Astrocyte (in vitro differentiated cells and primary cell): ENCODE measurements at regions not wholly inside any gene's neighbourhood (a gene's known extent, or its start where the extent isn't known, plus 50 kb on each side); places are given as distances from the start of the nearest gene placed in this dataset.

Experiments used
- DNase-seq: peaks from one replicate; pipeline ENCODE4 v3.0.0-alpha.2; 2010; ENCODE audit warnings: low read depth
- FAIRE-seq: peaks from 2 replicates; lab custom pipeline; 2011; peaks lifted over from hg19 to GRCh38; lab: Jason Lieb, UNC
- H2AFZ ChIP-seq: 2 replicates; pipeline ENCODE4 v1.6.0; 2012; ENCODE audit warnings: low read depth, low read length, inconsistent platforms
- H3K27ac ChIP-seq: 2 replicates; pipeline ENCODE4 v1.5.1; 2011; ENCODE audit warnings: low read depth, low read length, inconsistent platforms
- H3K27me3 ChIP-seq: 2 replicates; pipeline ENCODE4 v1.6.0; 2011; ENCODE audit warnings: low read length, inconsistent platforms; ENCODE audit not compliant: insufficient read depth
- H3K36me3 ChIP-seq: 2 replicates; pipeline ENCODE4 v1.5.1; 2011; ENCODE audit warnings: low read length, inconsistent platforms; ENCODE audit not compliant: insufficient read depth
- H3K4me1 ChIP-seq: 2 replicates; pipeline ENCODE4 v1.5.1; 2011; ENCODE audit warnings: low read length, inconsistent platforms; ENCODE audit not compliant: insufficient read depth
- H3K4me2 ChIP-seq: 2 replicates; pipeline ENCODE4 v1.6.0; 2012; ENCODE audit warnings: low read length, inconsistent platforms
- H3K4me3 ChIP-seq: 2 replicates; pipeline ENCODE4 v1.5.1; 2011; ENCODE audit warnings: low read depth, mild to moderate bottlenecking, low read length, inconsistent platforms; ENCODE audit not compliant: insufficient read depth
- H3K79me2 ChIP-seq: 2 replicates; pipeline ENCODE4 v1.6.0; 2012; ENCODE audit warnings: mild to moderate bottlenecking, low read length, inconsistent platforms; ENCODE audit not compliant: insufficient read depth
- H3K9ac ChIP-seq: 2 replicates; pipeline ENCODE4 v1.6.0; 2012; ENCODE audit warnings: mild to moderate bottlenecking, low read length, inconsistent platforms
- H3K9me3 ChIP-seq: 2 replicates; pipeline ENCODE4 v1.5.1; 2012; ENCODE audit warnings: low read depth, mild to moderate bottlenecking, low read length, inconsistent platforms; ENCODE audit not compliant: insufficient read depth
- H4K20me1 ChIP-seq: 2 replicates; pipeline ENCODE4 v1.6.0; 2012; ENCODE audit warnings: low read length, inconsistent platforms; ENCODE audit not compliant: insufficient read depth
- H3K27ac Mint-ChIP-seq: one replicate; pipeline ENCODE4 v1.8.0; 2021; ENCODE audit warnings: mild to moderate bottlenecking, mixed read lengths; ENCODE audit not compliant: unreplicated experiment
- H3K27me3 Mint-ChIP-seq: one replicate; pipeline ENCODE4 v1.8.0; 2021; ENCODE audit warnings: low read depth, mixed read lengths; ENCODE audit not compliant: unreplicated experiment
- H3K36me3 Mint-ChIP-seq: one replicate; pipeline ENCODE4 v1.8.0; 2021; ENCODE audit warnings: low read depth, mixed read lengths; ENCODE audit not compliant: unreplicated experiment
- H3K4me1 Mint-ChIP-seq: one replicate; pipeline ENCODE4 v1.8.0; 2021; ENCODE audit warnings: low read depth, mixed read lengths; ENCODE audit not compliant: unreplicated experiment
- H3K4me3 Mint-ChIP-seq: one replicate; pipeline ENCODE4 v1.8.0; 2021; ENCODE audit warnings: mild to moderate bottlenecking, moderate library complexity, mixed read lengths; ENCODE audit not compliant: unreplicated experiment
- H3K9me3 Mint-ChIP-seq: one replicate; pipeline ENCODE4 v1.8.0; 2021; ENCODE audit warnings: mild to moderate bottlenecking, mixed read lengths; ENCODE audit not compliant: unreplicated experiment
- EZH2 ChIP-seq: IDR thresholded peaks from 2 replicates; pipeline ENCODE4 v1.6.1; 2012; ENCODE audit warnings: mild to moderate bottlenecking, low read length, inconsistent platforms; ENCODE audit not compliant: insufficient read depth
- TF ChIP-seq, protein P1 (sequence below): IDR thresholded peaks from 2 replicates; pipeline ENCODE4 v1.5.1; 2011; ENCODE audit warnings: low read depth, mild to moderate bottlenecking, inconsistent platforms, low read length, moderate library complexity; ENCODE audit not compliant: insufficient read depth

DNA sequence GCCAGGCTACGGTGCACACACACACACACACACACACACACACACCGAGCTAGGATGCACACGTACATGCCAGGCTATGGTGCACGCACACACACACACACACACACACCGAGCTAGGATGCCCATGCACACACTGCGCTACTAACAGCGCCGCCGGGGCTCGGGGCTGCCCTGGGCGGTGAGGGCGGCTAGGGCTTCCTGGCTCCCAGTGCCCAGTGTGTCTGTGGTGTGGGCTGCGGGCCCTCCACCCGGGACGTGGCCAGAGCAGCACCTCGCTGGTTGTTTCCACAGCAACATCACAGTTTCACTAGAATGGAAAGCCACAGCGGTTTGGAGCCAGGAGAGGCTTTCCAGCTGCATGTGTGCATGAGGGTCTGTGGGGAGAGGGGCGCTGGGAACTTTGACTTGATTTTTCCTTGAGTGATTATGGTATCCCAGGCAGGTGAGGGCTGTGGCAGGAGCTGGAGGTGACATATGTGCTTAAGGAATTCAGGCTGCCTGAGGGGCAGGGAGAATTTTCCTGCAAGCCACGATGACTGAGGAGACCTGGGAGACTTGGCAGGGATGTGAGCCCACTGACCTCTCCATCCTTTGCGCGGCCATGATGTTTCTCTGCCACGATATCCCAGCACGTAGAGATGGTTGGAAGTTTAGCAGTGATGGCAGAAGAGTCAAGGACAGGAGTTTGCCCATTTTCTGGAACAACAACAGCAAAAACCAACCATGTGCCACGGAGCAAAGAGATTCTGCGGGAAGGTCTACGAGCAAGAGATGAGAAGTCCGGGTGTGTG lies 195.9 kb downstream of the SNX19 start:
- Histone ChIP-seq H3K9me3 (no peaks in the 10 kb centered on the region), H3K36me3 (no peaks in the 10 kb centered on the region), H3K27ac (no peak overlapping the region), H4K20me1 (no peaks in the 10 kb centered on the region), H3K9ac (peak overlapping the region; percentile 20), H2AFZ (no peak overlapping the region), H3K79me2 (no peaks in the 10 kb centered on the region), H3K4me3 (no peak overlapping the region), H3K4me2 (peak overlapping the region; percentile 80), H3K4me1 (peaks cover 28% of the 10 kb centered on the region), H3K27me3 (no peaks in the 10 kb centered on the region)
- no peaks in the 10 kb centered on the region for H3K36me3 Mint-ChIP-seq
- peaks cover 31% of the 10 kb centered on the region for H3K4me1 Mint-ChIP-seq
- no peak overlapping the region for H3K4me3 Mint-ChIP-seq
- H3K27ac Mint-ChIP-seq: peak overlapping the region; percentile 6
- peaks cover 3% of the 10 kb centered on the region for H3K9me3 Mint-ChIP-seq
- TF ChIP-seq EZH2: no peak
- TF ChIP-seq, protein P1, sequence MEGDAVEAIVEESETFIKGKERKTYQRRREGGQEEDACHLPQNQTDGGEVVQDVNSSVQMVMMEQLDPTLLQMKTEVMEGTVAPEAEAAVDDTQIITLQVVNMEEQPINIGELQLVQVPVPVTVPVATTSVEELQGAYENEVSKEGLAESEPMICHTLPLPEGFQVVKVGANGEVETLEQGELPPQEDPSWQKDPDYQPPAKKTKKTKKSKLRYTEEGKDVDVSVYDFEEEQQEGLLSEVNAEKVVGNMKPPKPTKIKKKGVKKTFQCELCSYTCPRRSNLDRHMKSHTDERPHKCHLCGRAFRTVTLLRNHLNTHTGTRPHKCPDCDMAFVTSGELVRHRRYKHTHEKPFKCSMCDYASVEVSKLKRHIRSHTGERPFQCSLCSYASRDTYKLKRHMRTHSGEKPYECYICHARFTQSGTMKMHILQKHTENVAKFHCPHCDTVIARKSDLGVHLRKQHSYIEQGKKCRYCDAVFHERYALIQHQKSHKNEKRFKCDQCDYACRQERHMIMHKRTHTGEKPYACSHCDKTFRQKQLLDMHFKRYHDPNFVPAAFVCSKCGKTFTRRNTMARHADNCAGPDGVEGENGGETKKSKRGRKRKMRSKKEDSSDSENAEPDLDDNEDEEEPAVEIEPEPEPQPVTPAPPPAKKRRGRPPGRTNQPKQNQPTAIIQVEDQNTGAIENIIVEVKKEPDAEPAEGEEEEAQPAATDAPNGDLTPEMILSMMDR: no peak
- DNase-seq: peak; percentile 40
- H3K27me3 Mint-ChIP-seq: peaks cover 12% of the 10 kb centered on the region
- no peak for FAIRE-seq

DNA sequence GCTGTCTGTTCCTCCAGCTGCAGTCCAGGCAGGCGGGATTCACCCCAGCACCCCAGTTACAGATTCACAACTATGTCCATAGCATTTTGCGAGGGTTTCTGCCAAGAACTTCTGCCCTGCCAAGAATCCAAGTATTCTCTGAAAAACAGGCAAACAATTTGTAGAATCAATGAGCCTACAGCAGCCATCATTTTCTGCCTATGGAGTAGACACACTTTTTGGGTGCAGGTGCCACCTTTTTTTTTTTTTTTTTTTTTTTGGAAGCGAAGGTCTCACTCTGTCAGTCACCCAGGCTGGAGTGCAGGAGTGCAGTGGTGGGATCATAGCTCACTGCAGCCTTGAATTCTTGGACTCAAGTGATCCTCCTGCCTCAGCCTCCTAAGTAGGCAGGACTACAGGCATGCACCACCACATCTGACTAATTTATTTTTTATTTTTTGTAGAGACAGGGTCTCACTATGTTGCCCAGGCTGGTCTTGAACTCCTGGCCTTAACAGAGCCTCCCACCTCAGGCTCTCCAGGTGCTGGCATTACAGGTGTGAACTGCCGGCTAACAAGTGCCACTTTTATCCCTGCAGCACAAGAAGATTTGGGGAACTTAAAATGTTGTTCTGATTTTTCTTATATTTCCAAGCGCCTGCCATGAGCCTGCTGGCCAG lies 195.1 kb downstream of the SNX19 start:
- FAIRE-seq: no peak
- no peak overlapping the region for H3K27ac ChIP-seq
- H3K4me3 ChIP-seq: no peak overlapping the region
- H3K9me3 Mint-ChIP-seq: peaks cover 3% of the 10 kb centered on the region
- no peak overlapping the region for H2AFZ ChIP-seq
- no peaks in the 10 kb centered on the region for H4K20me1 ChIP-seq
- no peaks in the 10 kb centered on the region for H3K36me3 ChIP-seq
- DNase-seq: no peak
- H3K27ac Mint-ChIP-seq: peak overlapping the region; percentile 56
- no peak overlapping the region for H3K4me3 Mint-ChIP-seq
- no peaks in the 10 kb centered on the region for H3K27me3 ChIP-seq
- H3K9me3 ChIP-seq: no peaks in the 10 kb centered on the region
- no peak overlapping the region for H3K9ac ChIP-seq
- TF ChIP-seq, protein P1: no peak
- TF ChIP-seq EZH2: no peak
- peaks cover 35% of the 10 kb centered on the region for H3K4me1 ChIP-seq
- no peak overlapping the region for H3K4me2 ChIP-seq
- peaks cover 36% of the 10 kb centered on the region for H3K4me1 Mint-ChIP-seq
- no peaks in the 10 kb centered on the region for H3K36me3 Mint-ChIP-seq
- H3K27me3 Mint-ChIP-seq: peaks cover 11% of the 10 kb centered on the region
- no peaks in the 10 kb centered on the region for H3K79me2 ChIP-seq

DNA sequence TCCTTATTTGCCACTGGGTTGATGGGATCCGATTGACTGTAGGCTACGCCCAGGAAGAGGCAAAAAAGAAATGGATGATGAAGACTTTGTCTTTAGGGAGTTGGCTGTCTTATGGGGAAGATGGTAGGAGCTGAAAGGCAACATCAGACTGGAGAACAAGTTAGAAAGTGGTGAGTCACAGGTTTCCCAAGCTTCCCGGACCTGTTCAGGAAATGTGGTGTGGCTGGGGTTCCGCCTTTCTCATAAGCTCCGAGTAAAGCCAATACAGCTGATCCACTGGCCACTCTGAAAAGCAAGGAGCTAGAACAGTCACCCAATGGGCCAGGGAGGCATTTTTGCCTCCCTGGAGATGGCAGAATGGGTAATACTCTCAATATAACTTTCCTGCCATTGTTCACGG lies 194.5 kb downstream of the SNX19 start:
- Histone ChIP-seq H3K4me3 (no peak overlapping the region), H3K9me3 (no peaks in the 10 kb centered on the region), H3K9ac (no peak overlapping the region), H4K20me1 (no peaks in the 10 kb centered on the region), H2AFZ (no peak overlapping the region), H3K27me3 (no peaks in the 10 kb centered on the region), H3K27ac (no peak overlapping the region), H3K79me2 (no peaks in the 10 kb centered on the region), H3K4me2 (no peak overlapping the region), H3K4me1 (peaks cover 41% of the 10 kb centered on the region), H3K36me3 (no peaks in the 10 kb centered on the region)
- no peak overlapping the region for H3K4me3 Mint-ChIP-seq
- H3K27me3 Mint-ChIP-seq: peaks cover 9% of the 10 kb centered on the region
- DNase-seq (peak; percentile 70), FAIRE-seq (no peak)
- peak overlapping the region; percentile 56 for H3K27ac Mint-ChIP-seq
- H3K9me3 Mint-ChIP-seq: peaks cover 3% of the 10 kb centered on the region
- no peak for TF ChIP-seq EZH2
- TF ChIP-seq, protein P1: no peak
- H3K36me3 Mint-ChIP-seq: no peaks in the 10 kb centered on the region
- peaks cover 36% of the 10 kb centered on the region for H3K4me1 Mint-ChIP-seq
